Upper lobe of left lung (tissue), 4 donors: ENCODE measurements at regions not wholly inside any gene's neighbourhood (a gene's known extent, or its start where the extent isn't known, plus 50 kb on each side); places are given as distances from the start of the nearest gene placed in this dataset.

Experiments
- EP300 ChIP-seq, 4 donors: sonication (generic); formaldehyde crosslinking; IDR thresholded peaks; one replicate each; pipeline ENCODE4 v1.5.1; 2017; ENCODE audit warnings: antibody characterized with exemption in 4 of 4, control low read depth in 2 of 4
- POLR2A ChIP-seq, 4 donors: fragments of 450-650 bp; IDR thresholded peaks; one replicate each; pipeline ENCODE4 v1.5.1; 2016 to 2017; ENCODE audit warnings: antibody characterized with exemption in 4 of 4, mild to moderate bottlenecking in 2 of 4
- POLR2AphosphoS5 ChIP-seq, 2 donors: sonication (generic); formaldehyde crosslinking; IDR thresholded peaks; one replicate each; pipeline ENCODE4 v1.5.1; 2017; ENCODE audit warnings: antibody characterized with exemption in 2 of 2
- TF ChIP-seq, protein P1 (sequence below), 6 experiments: fragments of 450-650 bp in 4 of 6; fragments of 200-600 bp in 2 of 6; sonication (generic) in 2 of 6; IDR thresholded peaks; one replicate each; pipeline ENCODE4 v1.5.1; 2016 to 2019; ENCODE audit warnings: antibody characterized with exemption in 6 of 6

DNA sequence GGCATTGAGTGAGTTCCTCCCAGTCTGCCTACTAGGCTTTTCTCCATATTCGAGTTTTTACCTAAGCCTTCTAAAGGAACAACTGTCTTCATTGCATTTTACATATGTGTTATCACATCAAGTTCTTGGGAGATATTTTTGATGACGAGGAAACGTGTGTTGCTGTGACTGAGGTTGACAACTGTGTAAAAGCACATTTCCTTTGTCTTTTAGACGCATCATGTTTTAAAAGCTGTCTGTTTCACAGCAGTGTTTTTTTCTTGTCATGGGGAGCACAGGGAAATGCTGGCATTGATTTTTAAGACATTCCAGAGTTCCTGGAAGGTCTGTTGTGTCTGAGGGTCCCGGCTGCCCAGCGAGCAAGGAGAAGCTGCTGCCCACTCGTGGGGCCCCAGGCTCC lies 381.8 kb downstream of the DCDC2C start:
- TF ChIP-seq, protein P1, sequence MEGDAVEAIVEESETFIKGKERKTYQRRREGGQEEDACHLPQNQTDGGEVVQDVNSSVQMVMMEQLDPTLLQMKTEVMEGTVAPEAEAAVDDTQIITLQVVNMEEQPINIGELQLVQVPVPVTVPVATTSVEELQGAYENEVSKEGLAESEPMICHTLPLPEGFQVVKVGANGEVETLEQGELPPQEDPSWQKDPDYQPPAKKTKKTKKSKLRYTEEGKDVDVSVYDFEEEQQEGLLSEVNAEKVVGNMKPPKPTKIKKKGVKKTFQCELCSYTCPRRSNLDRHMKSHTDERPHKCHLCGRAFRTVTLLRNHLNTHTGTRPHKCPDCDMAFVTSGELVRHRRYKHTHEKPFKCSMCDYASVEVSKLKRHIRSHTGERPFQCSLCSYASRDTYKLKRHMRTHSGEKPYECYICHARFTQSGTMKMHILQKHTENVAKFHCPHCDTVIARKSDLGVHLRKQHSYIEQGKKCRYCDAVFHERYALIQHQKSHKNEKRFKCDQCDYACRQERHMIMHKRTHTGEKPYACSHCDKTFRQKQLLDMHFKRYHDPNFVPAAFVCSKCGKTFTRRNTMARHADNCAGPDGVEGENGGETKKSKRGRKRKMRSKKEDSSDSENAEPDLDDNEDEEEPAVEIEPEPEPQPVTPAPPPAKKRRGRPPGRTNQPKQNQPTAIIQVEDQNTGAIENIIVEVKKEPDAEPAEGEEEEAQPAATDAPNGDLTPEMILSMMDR (IDR thresholded peaks at IDR 0.05), result no peak
- TF ChIP-seq POLR2A (IDR thresholded peaks at IDR 0.05) (no peak), EP300 (IDR thresholded peaks at IDR 0.05) (no peak), POLR2AphosphoS5 (IDR thresholded peaks at IDR 0.05) (no peak)
